Stomach smooth muscle (tissue), 2 donors: ENCODE measurements at regions not wholly inside any gene's neighbourhood (a gene's known extent, or its start where the extent isn't known, plus 50 kb on each side); places are given as distances from the start of the nearest gene placed in this dataset.
"Not testable (repeated sequence)": the region's sequence is repeated elsewhere in the genome, so short reads cannot be mapped to it uniquely, and the experiment has no call there.

ENCODE experiments used
- H3K27ac ChIP-seq: one replicate; pipeline ENCODE4 v1.7.0; 2013; ENCODE audit warnings: mild to moderate bottlenecking, low read length, inconsistent platforms
- H3K27me3 ChIP-seq, 2 donors: one replicate each; pipeline ENCODE4 v1.7.0; 2013; ENCODE audit warnings: low read length in 2 of 2; ENCODE audit not compliant: insufficient read depth in 2 of 2, control insufficient read depth in 1 of 2
- H3K36me3 ChIP-seq, 2 donors: one replicate each; pipeline ENCODE4 v1.7.0; 2013; ENCODE audit warnings: low read length in 2 of 2; ENCODE audit not compliant: control insufficient read depth in 2 of 2, insufficient read depth in 2 of 2
- H3K4me1 ChIP-seq: one replicate; pipeline ENCODE4 v1.7.0; 2013; ENCODE audit warnings: low read length; ENCODE audit not compliant: control insufficient read depth, insufficient read depth
- H3K4me3 ChIP-seq, 2 donors: one replicate each; pipeline ENCODE4 v1.7.0; 2013; ENCODE audit warnings: low read length in 2 of 2
- H3K9ac ChIP-seq, 2 donors: one replicate each; pipeline ENCODE4 v1.7.0; 2013; ENCODE audit warnings: low read length in 2 of 2, mild to moderate bottlenecking in 1 of 2
- H3K9me3 ChIP-seq, 2 donors: one replicate each; pipeline ENCODE4 v1.7.0; 2013; ENCODE audit warnings: low read length in 2 of 2; ENCODE audit not compliant: control insufficient read depth in 2 of 2
- donor health status: healthy.
- donor health status: Pancreatic carcinoma.

- Histone ChIP-seq H3K4me3 (no peak overlapping the region), H3K9me3 (peaks cover 0 to 8% of the 10 kb centered on the region in 2 donors), H3K4me1 (peaks cover 19% of the 10 kb centered on the region), H3K9ac (no peak overlapping the region), H3K36me3 (no peaks in the 10 kb centered on the region), H3K27me3 (no peaks in the 10 kb centered on the region), H3K27ac (no peak overlapping the region)
These were observed 85.9 kb upstream of the GRK3 start for GRCh38 chr22:25478528-25478927.

DNA sequence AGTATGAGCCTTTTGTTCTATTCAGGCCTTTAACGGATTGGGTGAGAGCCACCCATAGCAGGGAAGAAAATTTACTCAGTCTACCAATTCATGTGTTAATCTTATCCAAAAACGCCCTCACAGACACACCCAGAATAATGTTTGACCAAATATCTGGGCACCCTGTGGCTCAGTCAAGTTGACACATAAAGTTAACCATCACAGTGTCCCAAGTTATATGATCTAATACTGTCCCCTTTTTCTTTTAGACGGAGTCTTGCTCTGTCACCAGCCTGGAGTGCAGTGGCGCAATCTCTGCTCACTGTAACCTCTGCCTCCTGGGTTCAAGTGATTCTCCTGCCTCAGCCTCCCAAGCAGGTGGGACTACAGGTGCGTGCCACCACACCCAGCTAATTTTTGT, 83.6 kb upstream of the GRK3 start:
- H3K9me3 ChIP-seq, H3K4me3 ChIP-seq, H3K27me3 ChIP-seq, H3K27ac ChIP-seq, H3K9ac ChIP-seq, H3K36me3 ChIP-seq: not testable (repeated sequence)
- peaks cover 17% of the 10 kb centered on the region for H3K4me1 ChIP-seq

GRCh38 chr22:25482091-25482760, 82.2 kb upstream of the GRK3 start:
- H3K27me3 ChIP-seq = no peaks in the 10 kb centered on the region
- H3K27ac ChIP-seq = no peak overlapping the region
- peaks cover 14% of the 10 kb centered on the region for H3K4me1 ChIP-seq
- no peak overlapping the region for H3K4me3 ChIP-seq
- H3K9ac ChIP-seq = no peak overlapping the region
- peaks cover 0 to 8% of the 10 kb centered on the region in 2 donors for H3K9me3 ChIP-seq
- peaks cover 0 to 11% of the 10 kb centered on the region in 2 donors for H3K36me3 ChIP-seq

DNA sequence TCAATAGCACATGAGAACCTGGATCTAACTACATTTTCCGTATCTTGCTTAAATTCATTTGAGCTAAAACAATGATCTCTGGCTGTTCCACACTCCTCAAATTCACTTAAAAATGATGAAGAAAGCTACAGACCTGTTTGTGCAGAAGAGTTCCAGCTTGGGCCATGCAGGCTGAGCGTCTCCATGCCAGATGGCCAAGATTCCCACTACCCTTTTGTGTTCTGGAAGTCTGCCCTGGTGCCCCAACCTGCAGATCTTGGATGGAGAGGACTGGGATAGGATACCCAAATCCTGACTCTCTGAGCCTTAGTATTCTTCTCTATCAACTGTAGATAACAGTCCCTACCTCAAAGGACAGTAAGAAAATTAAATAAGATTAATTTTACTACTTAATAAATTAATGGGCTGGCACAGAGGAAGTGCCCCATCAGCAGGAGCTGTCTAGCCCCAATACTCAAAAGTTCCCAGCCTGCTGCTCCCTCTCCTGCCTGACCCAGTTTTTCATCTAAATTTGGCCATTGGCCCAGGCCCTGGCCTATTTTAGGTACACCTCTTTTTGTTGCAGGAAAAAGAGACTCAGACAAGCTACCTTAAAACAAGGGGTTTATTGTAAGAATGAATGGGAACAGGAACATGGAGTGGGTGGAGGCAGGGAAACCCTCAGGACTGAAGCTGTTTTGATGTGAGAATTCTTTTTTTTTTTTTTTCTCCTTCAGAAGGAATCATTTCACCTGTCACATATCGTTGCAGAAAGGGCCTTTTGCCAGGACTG, 81.4 kb upstream of the GRK3 start:
- Histone ChIP-seq H3K27ac (no peak overlapping the region), H3K4me3 (no peak overlapping the region), H3K27me3 (no peaks in the 10 kb centered on the region), H3K9me3 (peaks cover 0 to under 1% of the 10 kb centered on the region in 2 donors), H3K36me3 (peaks cover 0 to 11% of the 10 kb centered on the region in 2 donors), H3K9ac (peak overlapping the region in 1 of 2 donors; percentile 36), H3K4me1 (peaks cover 14% of the 10 kb centered on the region)

GRCh38 chr22:25483931-25484330, 80.5 kb upstream of the GRK3 start:
- Histone ChIP-seq H3K36me3 (peaks cover 0 to 11% of the 10 kb centered on the region in 2 donors), H3K27ac (peak overlapping the region; percentile 18), H3K9me3 (no peaks in the 10 kb centered on the region), H3K4me1 (peaks cover 22% of the 10 kb centered on the region), H3K27me3 (no peaks in the 10 kb centered on the region), H3K4me3 (no peak overlapping the region), H3K9ac (peak overlapping the region in 1 of 2 donors; percentile 13)

DNA sequence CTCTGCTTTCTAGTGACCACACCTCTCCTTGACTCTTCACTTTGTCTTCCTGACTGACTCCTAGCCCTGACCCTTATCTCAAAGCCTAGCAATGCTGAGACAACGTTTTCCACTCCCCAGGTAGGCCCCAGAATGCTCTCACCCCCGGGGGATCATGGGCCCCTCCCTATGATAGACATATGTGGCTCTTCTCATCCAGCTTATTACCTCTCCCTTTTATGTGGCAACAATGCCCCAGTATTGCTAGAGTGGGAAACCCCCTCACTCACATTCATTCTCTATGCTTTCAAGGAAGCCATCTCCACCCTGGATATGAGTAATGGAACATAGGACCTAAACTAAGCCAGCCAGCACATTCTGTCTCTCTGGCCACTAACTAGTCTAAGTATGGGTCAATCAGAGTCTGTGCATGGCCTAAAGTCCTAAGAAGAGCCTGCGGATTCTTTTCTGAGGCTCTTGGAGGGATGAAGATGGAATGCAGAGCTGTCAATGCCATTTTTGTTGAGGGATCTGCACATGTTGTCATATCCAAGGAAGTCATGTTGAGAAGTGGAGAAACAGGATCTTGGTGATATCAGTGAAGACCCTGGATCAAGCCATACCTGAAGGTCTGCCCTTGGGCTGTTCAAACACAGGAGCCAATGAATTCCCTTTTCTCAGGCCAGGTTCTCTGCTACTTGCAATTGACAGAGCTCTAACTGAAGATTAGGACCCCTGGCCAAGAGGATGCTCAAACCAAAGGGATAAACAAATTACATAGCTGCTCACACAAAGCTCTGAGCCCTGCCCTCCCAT, 79.8 kb upstream of the GRK3 start:
- Histone ChIP-seq H3K36me3 (peaks cover 0 to 11% of the 10 kb centered on the region in 2 donors), H3K9ac (no peak overlapping the region), H3K27ac (peak overlapping the region; percentile 18), H3K27me3 (no peaks in the 10 kb centered on the region), H3K4me3 (no peak overlapping the region), H3K4me1 (peaks cover 22% of the 10 kb centered on the region), H3K9me3 (no peaks in the 10 kb centered on the region)

DNA sequence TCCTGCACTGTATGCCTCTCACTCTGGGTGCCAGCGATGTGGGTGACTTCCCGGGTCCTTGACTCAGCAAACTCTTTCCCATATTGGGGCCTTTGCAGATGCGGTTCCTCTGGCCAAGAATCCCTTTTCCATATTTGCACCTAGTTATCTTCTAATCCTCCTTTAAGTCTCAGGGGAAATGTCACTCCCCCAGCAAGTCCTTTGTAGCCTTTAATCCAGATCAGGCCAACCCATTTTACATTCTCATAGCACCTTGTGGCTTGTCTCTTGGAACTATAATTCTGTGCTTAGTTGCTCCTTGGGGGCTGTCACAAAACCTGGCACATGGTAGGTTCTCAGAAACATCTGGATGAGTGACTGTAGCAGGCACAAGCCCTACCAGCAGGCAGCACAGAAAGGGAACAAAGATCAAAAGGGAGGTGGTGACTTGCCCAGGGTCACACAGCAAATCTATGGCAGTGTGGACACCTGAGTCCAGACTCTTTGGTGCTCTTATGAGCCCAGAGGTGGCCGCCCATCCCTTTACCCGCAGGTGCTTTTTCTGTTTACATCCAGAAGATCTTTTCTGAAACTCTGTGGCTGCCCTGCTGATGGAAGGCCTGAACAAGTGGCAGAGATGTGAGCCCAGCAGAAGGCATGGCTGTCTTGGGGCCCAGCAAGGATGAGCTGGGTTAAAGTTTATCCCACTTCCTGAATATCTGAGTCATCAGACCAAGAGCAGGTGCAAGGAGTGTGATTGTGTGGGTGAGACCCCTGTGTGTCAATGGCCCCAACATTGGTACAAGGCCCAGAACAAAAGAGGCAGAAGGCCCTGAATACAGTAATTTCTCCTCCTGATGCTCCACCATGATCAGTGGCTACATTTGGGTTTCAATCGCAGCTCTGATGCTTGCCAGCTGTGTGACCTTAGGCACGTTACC, 78.6 kb upstream of the GRK3 start:
- Histone ChIP-seq H3K9ac (no peak overlapping the region), H3K27me3 (no peaks in the 10 kb centered on the region), H3K36me3 (peaks cover 0 to 12% of the 10 kb centered on the region in 2 donors), H3K4me1 (peaks cover 22% of the 10 kb centered on the region), H3K27ac (no peak overlapping the region), H3K4me3 (no peak overlapping the region), H3K9me3 (no peaks in the 10 kb centered on the region)

GRCh38 chr22:25487508-25487907, 77.0 kb upstream of the GRK3 start:
- Histone ChIP-seq H3K36me3 (peaks cover 0 to 13% of the 10 kb centered on the region in 2 donors), H3K4me1 (peaks cover 22% of the 10 kb centered on the region), H3K27ac (no peak overlapping the region), H3K27me3 (no peaks in the 10 kb centered on the region), H3K9me3 (no peaks in the 10 kb centered on the region), H3K9ac (no peak overlapping the region), H3K4me3 (no peak overlapping the region)

DNA sequence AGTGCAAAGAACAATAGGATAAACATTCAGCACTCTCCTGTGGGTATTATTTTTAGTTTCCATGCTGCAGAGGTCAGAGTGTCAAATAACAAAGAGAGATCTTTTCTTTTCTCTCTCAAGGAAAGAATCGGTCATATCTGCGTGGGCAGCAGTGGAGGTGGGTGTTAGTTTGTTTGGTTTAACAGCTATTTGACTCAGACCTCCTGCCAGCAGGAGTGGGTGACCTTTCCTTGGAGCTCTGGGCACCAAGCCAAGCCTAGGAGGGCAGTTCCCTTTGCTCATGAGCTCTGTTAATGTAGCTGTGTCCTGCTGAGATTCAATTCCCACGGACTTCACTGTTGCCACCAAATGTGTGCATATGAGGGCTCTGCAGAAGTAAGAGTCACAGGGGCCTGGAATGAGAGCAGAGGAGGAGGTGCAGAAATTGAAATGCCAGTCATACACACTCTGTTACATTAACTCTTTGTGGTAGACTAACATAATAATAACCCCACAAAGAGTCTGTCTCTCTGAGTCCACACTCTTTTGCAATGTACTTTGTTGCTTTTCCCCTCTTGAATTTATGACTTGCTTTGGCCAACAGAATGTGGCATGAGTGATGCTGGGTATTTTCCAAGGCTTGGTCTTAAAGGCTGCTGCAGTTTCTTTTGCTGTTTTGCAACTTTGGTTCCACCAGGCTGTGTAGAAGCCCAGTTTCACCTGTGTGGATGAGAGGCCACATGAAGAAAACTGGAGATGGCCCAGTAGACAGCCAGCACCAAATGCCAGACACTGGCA, 76.0 kb upstream of the GRK3 start:
- Histone ChIP-seq H3K4me3 (no peak overlapping the region), H3K27ac (no peak overlapping the region), H3K9ac (no peak overlapping the region), H3K9me3 (no peaks in the 10 kb centered on the region), H3K36me3 (peaks cover 0 to 13% of the 10 kb centered on the region in 2 donors), H3K27me3 (no peaks in the 10 kb centered on the region), H3K4me1 (peaks cover 15% of the 10 kb centered on the region)
